IMR-90 (cell line): ENCODE measurements at regions not wholly inside any gene's neighbourhood (a gene's known extent, or its start where the extent isn't known, plus 50 kb on each side); places are given as distances from the start of the nearest gene placed in this dataset.

Experiments used
- ATAC-seq: fragments of 200-7000 bp; cut with Tn5 transposase; 2 replicates; pipeline ENCODE4 v1.9.1; 2020; ENCODE audit warnings: low read depth, mild to moderate bottlenecking, moderate library complexity
- BruUV-seq: library from RNA; stranded (reverse); fragments of 400-500 nt; replicated peaks from 2 replicates; lab custom pipeline; 2021; lab: Mats Ljungman, UMichigan
- CTCF ChIA-PET: fragments of 300-600 bp; formaldehyde crosslinking; extraction: SDS; loops from one replicate; lab custom pipeline; 2021; ENCODE audit warnings: antibody characterized with exemption; lab: Yijun Ruan, JAX
- POLR2A ChIA-PET: fragments of 300-600 bp; sonication (Branson Sonifier 250); formaldehyde crosslinking; loops from one replicate; lab custom pipeline; 2022; ENCODE audit warnings: antibody characterized with exemption; ENCODE audit not compliant: unreplicated experiment; lab: Charles Lee
- DNase-seq: peaks from one replicate; pipeline ENCODE4 v3.0.0; 2013
- H2AFZ ChIP-seq: replicated peaks from 2 replicates; pipeline ENCODE3; 2013; ENCODE audit warnings: low read length, mild to moderate bottlenecking; ENCODE audit not compliant: poor library complexity
- H2AK5ac ChIP-seq: 2 replicates; pipeline ENCODE4 v1.6.1; 2013; ENCODE audit warnings: low read depth, low read length, inconsistent platforms
- H2AK9ac ChIP-seq: replicated peaks from 2 replicates; pipeline ENCODE3; 2013; ENCODE audit warnings: mild to moderate bottlenecking, low read depth, low read length, moderate library complexity; ENCODE audit not compliant: poor library complexity
- H2BK120ac ChIP-seq: 2 replicates; pipeline ENCODE4 v1.6.1; 2013; ENCODE audit warnings: low read depth, low read length, inconsistent platforms
- H2BK15ac ChIP-seq: 3 replicates; pipeline ENCODE4 v1.6.1; 2013; ENCODE audit warnings: low read depth, low read length, inconsistent platforms
- H2BK20ac ChIP-seq: 2 replicates; pipeline ENCODE4 v1.6.1; 2013; ENCODE audit warnings: low read depth, mild to moderate bottlenecking, inconsistent platforms, low read length, moderate library complexity
- H2BK5ac ChIP-seq: 2 replicates; pipeline ENCODE4 v1.6.1; 2013; ENCODE audit warnings: mild to moderate bottlenecking, low read depth, low read length, inconsistent platforms; ENCODE audit not compliant: poor library complexity, severe bottlenecking
- H3K14ac ChIP-seq: replicated peaks from 2 replicates; pipeline ENCODE4 v1.6.1; 2013; ENCODE audit warnings: low read depth, low read length, inconsistent platforms
- H3K18ac ChIP-seq: 2 replicates; pipeline ENCODE4 v1.6.1; 2013; ENCODE audit warnings: low read depth, low read length, control low read depth
- H3K23ac ChIP-seq: 2 replicates; pipeline ENCODE4 v1.6.1; 2013; ENCODE audit warnings: low read depth, low read length, inconsistent platforms
- H3K27ac ChIP-seq: 2 replicates; pipeline ENCODE4 v1.5.1; 2013; ENCODE audit warnings: mild to moderate bottlenecking, control low read depth, low read length; ENCODE audit not compliant: insufficient read depth
- H3K27me3 ChIP-seq: 2 replicates; pipeline ENCODE4 v1.6.1; 2013; ENCODE audit warnings: low read length; ENCODE audit not compliant: control insufficient read depth, insufficient read depth
- H3K36me3 ChIP-seq: 2 replicates; pipeline ENCODE4 v1.6.1; 2013; ENCODE audit warnings: low read length, mixed read lengths; ENCODE audit not compliant: control insufficient read depth, insufficient read depth
- H3K4ac ChIP-seq: 2 replicates; pipeline ENCODE4 v1.6.1; 2013; ENCODE audit warnings: low read depth, low read length, inconsistent platforms
- H3K4me1 ChIP-seq: 2 replicates; pipeline ENCODE4 v1.6.1; 2013; ENCODE audit warnings: low read length, mixed read lengths; ENCODE audit not compliant: control insufficient read depth, insufficient read depth
- H3K4me2 ChIP-seq: 2 replicates; pipeline ENCODE4 v1.6.1; 2013; ENCODE audit warnings: low read depth, mild to moderate bottlenecking, control low read depth, low read length, moderate library complexity
- H3K4me3 ChIP-seq: 2 replicates; pipeline ENCODE4 v1.5.1; 2013; ENCODE audit warnings: low read depth, mild to moderate bottlenecking, control low read depth, low read length, moderate library complexity; ENCODE audit not compliant: insufficient read depth
- H3K56ac ChIP-seq: 2 replicates; pipeline ENCODE4 v1.6.1; 2013; ENCODE audit warnings: low read length, inconsistent platforms; ENCODE audit not compliant: insufficient read depth; ENCODE audit errors: extremely low read depth
- H3K79me1 ChIP-seq, 2 experiments: 2 replicates each; pipeline ENCODE4 v1.6.1; 2013; ENCODE audit warnings: low read length in 2 of 2, inconsistent platforms in 1 of 2, low read depth in 1 of 2
- H3K9ac ChIP-seq: 2 replicates; pipeline ENCODE4 v1.6.1; 2013; ENCODE audit warnings: low read depth, low read length, control low read depth
- H3K9me1 ChIP-seq: 2 replicates; pipeline ENCODE4 v1.6.1; 2013; ENCODE audit warnings: low read length, inconsistent platforms; ENCODE audit not compliant: insufficient read depth
- H3K9me3 ChIP-seq: 2 replicates; pipeline ENCODE4 v1.6.1; 2013; ENCODE audit warnings: low read length; ENCODE audit not compliant: control insufficient read depth, insufficient read depth
- H4K20me1 ChIP-seq: 2 replicates; pipeline ENCODE4 v1.6.1; 2013; ENCODE audit warnings: low read length, inconsistent platforms; ENCODE audit not compliant: insufficient read depth
- H4K5ac ChIP-seq: 2 replicates; pipeline ENCODE4 v1.6.1; 2013; ENCODE audit warnings: mild to moderate bottlenecking, low read depth, low read length, control low read depth
- H4K8ac ChIP-seq, 2 experiments: 2 replicates each; pipeline ENCODE4 v1.6.1; 2013; ENCODE audit warnings: low read depth in 2 of 2, low read length in 2 of 2, control low read depth in 1 of 2, inconsistent platforms in 1 of 2
- H4K91ac ChIP-seq: 2 replicates; pipeline ENCODE4 v1.6.1; 2013; ENCODE audit warnings: low read depth, low read length, inconsistent platforms; ENCODE audit not compliant: insufficient read depth
- BHLHE40 ChIP-seq: fragments of 150-350 bp; IDR thresholded peaks from 2 replicates; pipeline ENCODE4 v1.6.1; 2016; ENCODE audit warnings: mild to moderate bottlenecking, low read depth, low read length
- CEBPB ChIP-seq: IDR thresholded peaks from 2 replicates; pipeline ENCODE4 v1.6.1; 2012; ENCODE audit warnings: low read depth, low read length, improper control_type of control experiment
- CHD1 ChIP-seq: IDR thresholded peaks from 2 replicates; pipeline ENCODE4 v1.6.1; 2012; ENCODE audit warnings: low read depth, low read length, improper control_type of control experiment
- FOS ChIP-seq: fragments of 150-350 bp; IDR thresholded peaks from 2 replicates; pipeline ENCODE4 v1.6.1; 2016; ENCODE audit warnings: low read depth, low read length
- MAFK ChIP-seq: IDR thresholded peaks from 2 replicates; pipeline ENCODE4 v1.6.1; 2012; ENCODE audit warnings: low read depth, low read length, improper control_type of control experiment
- MAZ ChIP-seq: IDR thresholded peaks from 2 replicates; pipeline ENCODE4 v1.6.1; 2012; ENCODE audit warnings: low read depth, mild to moderate bottlenecking, low read length, improper control_type of control experiment, moderate library complexity, borderline replicate concordance
- MXI1 ChIP-seq: IDR thresholded peaks from 2 replicates; pipeline ENCODE4 v1.6.1; 2012; ENCODE audit warnings: low read depth, mild to moderate bottlenecking, low read length, moderate library complexity, borderline replicate concordance
- NFE2L2 ChIP-seq: fragments of 150-350 bp; IDR thresholded peaks from 2 replicates; pipeline ENCODE4 v1.6.1; 2016; ENCODE audit warnings: low read depth, mild to moderate bottlenecking, low read length
- POLR2A ChIP-seq: IDR thresholded peaks from 2 replicates; pipeline ENCODE4 v1.6.1; 2012; ENCODE audit warnings: mild to moderate bottlenecking, low read depth, low read length
- RAD21 ChIP-seq: IDR thresholded peaks from 2 replicates; pipeline ENCODE4 v1.6.1; 2012; ENCODE audit warnings: low read length, improper control_type of control experiment
- RCOR1 ChIP-seq: IDR thresholded peaks from 2 replicates; pipeline ENCODE4 v1.6.1; 2012; ENCODE audit warnings: mild to moderate bottlenecking, low read length, improper control_type of control experiment; ENCODE audit not compliant: insufficient replicate concordance
- RFX5 ChIP-seq: IDR thresholded peaks from 2 replicates; pipeline ENCODE4 v1.8.0; 2012; ENCODE audit warnings: low read depth, mild to moderate bottlenecking, low read length, moderate library complexity
- SMC3 ChIP-seq: fragments of 150-350 bp; IDR thresholded peaks from 2 replicates; pipeline ENCODE4 v1.6.1; 2016; ENCODE audit warnings: low read depth, mild to moderate bottlenecking, antibody characterized with exemption, low read length, moderate library complexity
- WGBS, 2 experiments: methylation state at CpG; one replicate each; pipeline versions ENCODE4 v1.1.5 to v1.1.7; 2013; ENCODE audit warnings: missing lambda C conversion rate in 2 of 2; ENCODE audit not compliant: insufficient read length in 1 of 2; ENCODE audit errors: extremely low coverage in 2 of 2; 5-methylcytosine and 5-hydroxymethylcytosine counted together
- dilution Hi-C: fragments of 300-500 bp; cut with HindIII; formaldehyde crosslinking; loops from one replicate; pipeline ENCODE4 v1.14.3; 2018; ENCODE audit warnings: low sequenced_read_pairs; ENCODE audit not compliant: unreplicated experiment
- in situ Hi-C: fragments of 300-500 bp; cut with MboI; formaldehyde crosslinking; loops from 3 replicates; pipeline ENCODE4 v1.14.3; 2019; ENCODE audit warnings: low sequenced_read_pairs, inconsistent platforms, mixed read lengths
- intact Hi-C: fragments of 100-400 bp; cut with micrococcal nuclease; formaldehyde crosslinking; loops from 2 replicates; pipeline ENCODE4 v1.10.0; 2022
- TF ChIP-seq, protein P1 (sequence below): conservative IDR thresholded peaks from 2 replicates; pipeline ENCODE4 v1.5.1; 2012; ENCODE audit warnings: mild to moderate bottlenecking, low read depth, low read length, improper control_type of control experiment
- TF ChIP-seq, protein P2 (sequence below): fragments of 150-350 bp; IDR thresholded peaks from 2 replicates; pipeline ENCODE4 v1.6.1; 2016; ENCODE audit warnings: low read depth, mild to moderate bottlenecking, low read length, moderate library complexity, borderline replicate concordance
- TF ChIP-seq, protein P3 (sequence below): fragments of 150-350 bp; IDR thresholded peaks from 2 replicates; pipeline ENCODE4 v1.6.1; 2017; ENCODE audit warnings: mild to moderate bottlenecking, antibody characterized with exemption, low read length, low read depth

DNA sequence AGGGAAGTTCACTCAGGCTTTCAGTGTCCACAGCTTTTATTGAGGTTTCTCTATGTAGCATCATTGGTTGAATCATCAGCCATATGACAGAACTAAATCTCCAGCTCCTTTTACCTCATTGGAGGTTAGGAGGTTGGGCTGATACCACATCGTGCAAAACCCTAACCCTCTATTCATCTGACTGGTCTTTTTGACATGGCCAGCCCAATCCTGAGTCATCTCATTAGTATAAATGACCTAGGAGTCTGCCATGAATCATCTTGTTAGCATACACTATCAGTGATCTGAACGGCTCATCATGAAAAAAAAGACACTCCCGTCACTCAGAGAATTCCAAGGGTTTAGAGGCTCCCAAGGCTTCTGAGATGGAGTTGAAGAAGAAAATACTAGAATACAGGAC, 669.8 kb upstream of the POT1 start:
- Histone ChIP-seq H2AK5ac (no peak overlapping the region), H3K4ac (no peak overlapping the region), H3K56ac (no peak overlapping the region), H3K9ac (no peak overlapping the region), H4K8ac (no peak overlapping the region), H3K9me1 (no peaks in the 10 kb centered on the region), H2BK20ac (no peak overlapping the region), H3K36me3 (no peaks in the 10 kb centered on the region), H2AFZ (no peak overlapping the region), H3K79me1 (no peaks in the 10 kb centered on the region), H2BK120ac (no peak overlapping the region), H3K18ac (no peak overlapping the region), H3K14ac (no peak overlapping the region), H4K20me1 (no peaks in the 10 kb centered on the region), H3K4me2 (no peak overlapping the region), H3K23ac (no peak overlapping the region), H2AK9ac (no peak overlapping the region), H3K4me3 (no peak overlapping the region), H4K91ac (no peak overlapping the region), H4K5ac (no peak overlapping the region), H2BK5ac (no peak overlapping the region), H2BK15ac (no peak overlapping the region), H3K27me3 (no peaks in the 10 kb centered on the region), H3K4me1 (no peaks in the 10 kb centered on the region), H3K9me3 (peaks cover 1% of the 10 kb centered on the region), H3K27ac (no peak overlapping the region)
- ATAC-seq = no peak
- no CpG with 5 or more reads among the region's 3 CpGs for WGBS, 2 experiments
- in situ Hi-C loops (no loop called here), dilution Hi-C loops (no loop called here), intact Hi-C loops (no loop called here)
- no peak for DNase-seq
- CTCF ChIA-PET = no interaction called here
- POLR2A ChIA-PET = no interaction called here
- no TSS peak for BruUV-seq
- TF ChIP-seq BHLHE40 (no peak), NFE2L2 (no peak), MAZ (no peak), CHD1 (no peak), SMC3 (no peak), RCOR1 (no peak), RAD21 (no peak), CEBPB (no peak), MXI1 (no peak), FOS (no peak), RFX5 (no peak), POLR2A (no peak), MAFK (no peak)
- TF ChIP-seq, protein P1, sequence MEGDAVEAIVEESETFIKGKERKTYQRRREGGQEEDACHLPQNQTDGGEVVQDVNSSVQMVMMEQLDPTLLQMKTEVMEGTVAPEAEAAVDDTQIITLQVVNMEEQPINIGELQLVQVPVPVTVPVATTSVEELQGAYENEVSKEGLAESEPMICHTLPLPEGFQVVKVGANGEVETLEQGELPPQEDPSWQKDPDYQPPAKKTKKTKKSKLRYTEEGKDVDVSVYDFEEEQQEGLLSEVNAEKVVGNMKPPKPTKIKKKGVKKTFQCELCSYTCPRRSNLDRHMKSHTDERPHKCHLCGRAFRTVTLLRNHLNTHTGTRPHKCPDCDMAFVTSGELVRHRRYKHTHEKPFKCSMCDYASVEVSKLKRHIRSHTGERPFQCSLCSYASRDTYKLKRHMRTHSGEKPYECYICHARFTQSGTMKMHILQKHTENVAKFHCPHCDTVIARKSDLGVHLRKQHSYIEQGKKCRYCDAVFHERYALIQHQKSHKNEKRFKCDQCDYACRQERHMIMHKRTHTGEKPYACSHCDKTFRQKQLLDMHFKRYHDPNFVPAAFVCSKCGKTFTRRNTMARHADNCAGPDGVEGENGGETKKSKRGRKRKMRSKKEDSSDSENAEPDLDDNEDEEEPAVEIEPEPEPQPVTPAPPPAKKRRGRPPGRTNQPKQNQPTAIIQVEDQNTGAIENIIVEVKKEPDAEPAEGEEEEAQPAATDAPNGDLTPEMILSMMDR = no peak
- TF ChIP-seq, protein P2, sequence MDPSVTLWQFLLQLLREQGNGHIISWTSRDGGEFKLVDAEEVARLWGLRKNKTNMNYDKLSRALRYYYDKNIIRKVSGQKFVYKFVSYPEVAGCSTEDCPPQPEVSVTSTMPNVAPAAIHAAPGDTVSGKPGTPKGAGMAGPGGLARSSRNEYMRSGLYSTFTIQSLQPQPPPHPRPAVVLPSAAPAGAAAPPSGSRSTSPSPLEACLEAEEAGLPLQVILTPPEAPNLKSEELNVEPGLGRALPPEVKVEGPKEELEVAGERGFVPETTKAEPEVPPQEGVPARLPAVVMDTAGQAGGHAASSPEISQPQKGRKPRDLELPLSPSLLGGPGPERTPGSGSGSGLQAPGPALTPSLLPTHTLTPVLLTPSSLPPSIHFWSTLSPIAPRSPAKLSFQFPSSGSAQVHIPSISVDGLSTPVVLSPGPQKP = no peak
- TF ChIP-seq, protein P3, sequence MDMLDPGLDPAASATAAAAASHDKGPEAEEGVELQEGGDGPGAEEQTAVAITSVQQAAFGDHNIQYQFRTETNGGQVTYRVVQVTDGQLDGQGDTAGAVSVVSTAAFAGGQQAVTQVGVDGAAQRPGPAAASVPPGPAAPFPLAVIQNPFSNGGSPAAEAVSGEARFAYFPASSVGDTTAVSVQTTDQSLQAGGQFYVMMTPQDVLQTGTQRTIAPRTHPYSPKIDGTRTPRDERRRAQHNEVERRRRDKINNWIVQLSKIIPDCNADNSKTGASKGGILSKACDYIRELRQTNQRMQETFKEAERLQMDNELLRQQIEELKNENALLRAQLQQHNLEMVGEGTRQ = no peak
